Vagina (tissue), 2 donors: ENCODE measurements at regions not wholly inside any gene's neighbourhood (a gene's known extent, or its start where the extent isn't known, plus 50 kb on each side); places are given as distances from the start of the nearest gene placed in this dataset.

Source experiments
- POLR2A ChIP-seq, 2 donors: fragments of 450-650 bp; IDR thresholded peaks; one replicate each; pipeline ENCODE4 v1.6.1; 2017; ENCODE audit warnings: antibody characterized with exemption in 2 of 2, mild to moderate bottlenecking in 2 of 2, moderate library complexity in 2 of 2
- TF ChIP-seq, protein P1 (sequence below), 3 experiments: fragments of 450-650 bp in 2 of 3; fragments of 200-600 bp in 1 of 3; sonication (generic) in 1 of 3; IDR thresholded peaks; one replicate each; pipeline ENCODE4 v1.5.1; 2017 to 2019; ENCODE audit warnings: antibody characterized with exemption in 3 of 3, mild to moderate bottlenecking in 2 of 3, moderate library complexity in 2 of 3

DNA sequence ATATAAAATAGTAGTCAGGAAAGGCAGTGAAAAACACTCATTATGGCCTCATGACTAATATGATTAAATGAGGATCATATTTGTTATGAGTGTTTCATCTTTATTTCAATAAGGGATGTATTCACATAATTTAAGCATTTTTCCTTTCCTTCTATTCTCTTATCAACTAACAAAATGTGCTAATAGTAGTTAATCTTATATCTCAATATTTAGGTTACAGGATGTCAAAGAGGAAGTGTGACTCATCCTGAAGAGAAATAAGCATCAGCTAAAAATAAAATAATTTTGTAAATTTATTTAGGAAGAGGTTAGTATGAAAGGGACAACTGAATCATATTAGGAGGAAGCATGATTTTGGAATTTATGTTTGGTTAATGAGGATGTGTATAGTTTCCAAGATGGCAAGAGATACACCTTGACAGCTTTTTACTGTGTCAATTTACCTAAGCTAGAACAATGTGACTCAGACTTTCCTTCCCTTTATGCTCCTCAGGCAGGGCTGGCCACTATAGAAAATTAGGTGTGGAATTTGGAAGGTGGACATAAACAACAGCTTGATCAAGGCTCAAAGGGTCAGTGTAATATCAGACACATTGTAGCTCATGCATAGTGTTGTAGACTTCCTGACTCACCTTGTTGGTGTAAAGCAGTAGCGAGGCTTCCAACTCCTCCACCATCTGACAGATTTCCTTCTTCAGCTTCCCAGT lies 172.7 kb downstream of the SLITRK1 start:
- TF ChIP-seq, protein P1, sequence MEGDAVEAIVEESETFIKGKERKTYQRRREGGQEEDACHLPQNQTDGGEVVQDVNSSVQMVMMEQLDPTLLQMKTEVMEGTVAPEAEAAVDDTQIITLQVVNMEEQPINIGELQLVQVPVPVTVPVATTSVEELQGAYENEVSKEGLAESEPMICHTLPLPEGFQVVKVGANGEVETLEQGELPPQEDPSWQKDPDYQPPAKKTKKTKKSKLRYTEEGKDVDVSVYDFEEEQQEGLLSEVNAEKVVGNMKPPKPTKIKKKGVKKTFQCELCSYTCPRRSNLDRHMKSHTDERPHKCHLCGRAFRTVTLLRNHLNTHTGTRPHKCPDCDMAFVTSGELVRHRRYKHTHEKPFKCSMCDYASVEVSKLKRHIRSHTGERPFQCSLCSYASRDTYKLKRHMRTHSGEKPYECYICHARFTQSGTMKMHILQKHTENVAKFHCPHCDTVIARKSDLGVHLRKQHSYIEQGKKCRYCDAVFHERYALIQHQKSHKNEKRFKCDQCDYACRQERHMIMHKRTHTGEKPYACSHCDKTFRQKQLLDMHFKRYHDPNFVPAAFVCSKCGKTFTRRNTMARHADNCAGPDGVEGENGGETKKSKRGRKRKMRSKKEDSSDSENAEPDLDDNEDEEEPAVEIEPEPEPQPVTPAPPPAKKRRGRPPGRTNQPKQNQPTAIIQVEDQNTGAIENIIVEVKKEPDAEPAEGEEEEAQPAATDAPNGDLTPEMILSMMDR (IDR thresholded peaks at IDR 0.05), result no peak
- TF ChIP-seq POLR2A (IDR thresholded peaks at IDR 0.05), result no peak
